ENCODE measurements at regions not wholly inside any gene's neighbourhood (a gene's known extent, or its start where the extent isn't known, plus 50 kb on each side); places are given as distances from the start of the nearest gene placed in this dataset.
A peak's percentile ranks its signal among the peaks of the same experiment; 100 is the strongest.

- H3K27ac ChIP-seq (replicated peaks; ENCODE audit: low read length) = no peak overlapping the region
- no peaks in the 10 kb centered on the region for H3K4me1 ChIP-seq (ENCODE audit: control insufficient read depth in 2 of 2, insufficient read depth in 1 of 2, low read depth in 1 of 2, low read length in 2 of 2)
Observed at GRCh38 chr1:186559601-186560116, 98.7 kb upstream of the PDC start.

DNA sequence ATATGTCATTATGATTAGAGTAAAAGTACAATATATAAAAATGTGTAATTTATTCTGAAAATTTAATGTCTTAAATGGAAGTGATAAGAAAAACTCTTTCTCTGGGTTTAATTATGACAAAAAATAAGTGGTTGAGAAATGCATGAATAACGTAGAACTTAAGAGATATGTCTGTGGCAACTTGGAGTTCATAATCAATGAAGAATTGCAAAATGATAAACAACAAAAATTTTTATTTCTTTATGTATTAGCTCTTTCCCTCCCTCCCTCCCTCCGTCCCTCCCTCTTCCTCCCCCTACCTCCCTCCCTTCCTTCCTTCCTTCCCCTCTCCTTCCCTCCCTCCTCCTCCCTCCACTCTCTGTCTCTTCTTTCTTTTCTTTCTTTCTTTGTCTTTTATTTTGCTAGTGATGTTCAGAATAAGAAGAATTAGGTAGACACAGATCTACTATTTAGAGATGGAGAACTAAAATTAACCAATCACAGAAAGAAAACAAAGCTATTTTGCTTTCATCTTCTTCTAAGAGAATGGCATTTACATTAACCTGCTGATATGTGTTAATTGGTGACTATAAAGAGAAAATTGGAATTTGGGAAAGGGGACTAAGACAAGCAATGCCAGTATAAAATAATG, 96.3 kb upstream of the PDC start:
- no peak overlapping the region for H3K4me3 ChIP-seq (ENCODE audit: low read length in 2 of 2)
- WGBS, 2 donors (ENCODE audit: extremely low coverage in 2 of 2, insufficient read length in 2 of 2, insufficient replicate concordance in 1 of 2) = no CpG with 5 or more reads among the region's 2 CpGs

More at GRCh38 chr1:186559601-186560116, 98.7 kb upstream of the PDC start:
- no peak overlapping the region for H3K4me2 ChIP-seq (ENCODE audit: insufficient read depth, low read length, poor library complexity, severe bottlenecking)
- H3K14ac ChIP-seq (ENCODE audit: low read length) = no peak overlapping the region
- H3K9me3 ChIP-seq (replicated peaks in 1 of 2; ENCODE audit: control insufficient read depth in 2 of 2, insufficient read depth in 1 of 2, low read depth in 1 of 2, low read length in 2 of 2) = no peaks in the 10 kb centered on the region
- H3K18ac ChIP-seq (ENCODE audit: low read length) = no peak overlapping the region
- no peak overlapping the region for H4K91ac ChIP-seq (ENCODE audit: low read depth, low read length, poor library complexity)
- no CpG with 5 or more reads among the region's 6 CpGs for WGBS, 2 donors (ENCODE audit: extremely low coverage in 2 of 2, insufficient read length in 2 of 2, insufficient replicate concordance in 1 of 2)
- H3K4ac ChIP-seq (ENCODE audit: low read length) = no peak overlapping the region
- DNase-seq (ENCODE audit: low spot score) = no peak
- no peak overlapping the region for H2AFZ ChIP-seq (ENCODE audit: low read length)
- H3K36me3 ChIP-seq (replicated peaks in 1 of 2; ENCODE audit: control insufficient read depth in 2 of 2, insufficient read depth in 2 of 2, low read length in 2 of 2) = no peaks in the 10 kb centered on the region
- H3K9ac ChIP-seq (ENCODE audit: low read depth, low read length, poor library complexity) = no peak overlapping the region
- no peaks in the 10 kb centered on the region for H3K79me1 ChIP-seq (ENCODE audit: low read depth, low read length)
- H3K23ac ChIP-seq (ENCODE audit: low read depth, low read length, poor library complexity) = no peak overlapping the region
- H2BK15ac ChIP-seq (ENCODE audit: low read length) = no peak overlapping the region
- no peak overlapping the region for H2BK120ac ChIP-seq (ENCODE audit: low read depth, low read length)
- no peak overlapping the region for H2BK12ac ChIP-seq (ENCODE audit: low read length)
- no peak overlapping the region for H4K8ac ChIP-seq (ENCODE audit: low read depth, low read length)
- no peaks in the 10 kb centered on the region for H3K27me3 ChIP-seq (ENCODE audit: control insufficient read depth in 3 of 3, insufficient read depth in 3 of 3, low read depth in 1 of 3, low read length in 3 of 3)
- no peak overlapping the region for H2BK5ac ChIP-seq (ENCODE audit: low read length)
- no peak overlapping the region for H3K4me3 ChIP-seq (ENCODE audit: low read length in 2 of 2)
- H2AK5ac ChIP-seq (ENCODE audit: low read depth, low read length) = no peak overlapping the region

DNA sequence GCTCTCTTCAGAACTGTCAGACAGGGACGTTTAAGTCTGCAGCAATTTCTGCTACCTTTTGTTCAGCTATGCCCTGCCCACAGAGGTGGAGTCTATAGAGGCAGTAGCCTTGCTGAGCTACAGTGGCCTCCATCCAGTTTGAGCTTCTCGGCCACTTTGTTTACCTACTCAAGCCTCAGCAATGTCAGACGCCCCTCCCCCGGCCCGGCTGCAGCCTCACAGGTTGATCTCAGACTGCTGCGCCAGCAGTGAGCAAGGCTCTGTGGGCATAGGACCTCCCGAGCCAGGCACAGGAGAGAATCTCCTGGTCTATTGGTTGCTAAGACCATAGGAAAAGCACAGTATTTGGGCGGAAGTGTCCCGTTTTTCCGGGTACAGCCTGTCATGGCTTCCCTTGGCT, 89.9 kb upstream of the PDC start:
- no peak for DNase-seq (ENCODE audit: low spot score)
- Histone ChIP-seq H4K8ac (ENCODE audit: low read depth, low read length) (no peak overlapping the region), H3K4ac (ENCODE audit: low read length) (no peak overlapping the region), H3K18ac (ENCODE audit: low read length) (no peak overlapping the region), H3K4me3 (ENCODE audit: low read length in 2 of 2) (no peak overlapping the region), H2BK5ac (ENCODE audit: low read length) (no peak overlapping the region), H3K9ac (ENCODE audit: low read depth, low read length, poor library complexity) (no peak overlapping the region), H3K4me2 (ENCODE audit: insufficient read depth, low read length, poor library complexity, severe bottlenecking) (no peak overlapping the region), H2BK12ac (ENCODE audit: low read length) (no peak overlapping the region), H2AK5ac (ENCODE audit: low read depth, low read length) (no peak overlapping the region), H3K23ac (ENCODE audit: low read depth, low read length, poor library complexity) (no peak overlapping the region), H2AFZ (ENCODE audit: low read length) (peak overlapping the region; percentile 40), H3K4me1 (ENCODE audit: control insufficient read depth in 2 of 2, insufficient read depth in 1 of 2, low read depth in 1 of 2, low read length in 2 of 2) (no peaks in the 10 kb centered on the region), H3K27me3 (ENCODE audit: control insufficient read depth in 3 of 3, insufficient read depth in 3 of 3, low read depth in 1 of 3, low read length in 3 of 3) (no peaks in the 10 kb centered on the region), H3K27ac (replicated peaks; ENCODE audit: low read length) (no peak overlapping the region), H2BK15ac (ENCODE audit: low read length) (no peak overlapping the region), H2BK120ac (ENCODE audit: low read depth, low read length) (no peak overlapping the region), H3K36me3 (replicated peaks in 1 of 2; ENCODE audit: control insufficient read depth in 2 of 2, insufficient read depth in 2 of 2, low read length in 2 of 2) (no peaks in the 10 kb centered on the region), H3K14ac (ENCODE audit: low read length) (no peak overlapping the region), H3K79me1 (ENCODE audit: low read depth, low read length) (no peaks in the 10 kb centered on the region), H3K9me3 (replicated peaks in 1 of 2; ENCODE audit: control insufficient read depth in 2 of 2, insufficient read depth in 1 of 2, low read depth in 1 of 2, low read length in 2 of 2) (no peaks in the 10 kb centered on the region), H4K91ac (ENCODE audit: low read depth, low read length, poor library complexity) (no peak overlapping the region)
- no CpG with 5 or more reads among the region's 10 CpGs for WGBS, 2 donors (ENCODE audit: extremely low coverage in 2 of 2, insufficient read length in 2 of 2, insufficient replicate concordance in 1 of 2)

More for the DNA sequence above, 96.3 kb upstream of the PDC start:
- no peak overlapping the region for H2BK120ac ChIP-seq (ENCODE audit: low read depth, low read length)
- no peak overlapping the region for H2AFZ ChIP-seq (ENCODE audit: low read length)
- H3K27ac ChIP-seq (replicated peaks; ENCODE audit: low read length) = no peak overlapping the region
- H4K8ac ChIP-seq (ENCODE audit: low read depth, low read length) = no peak overlapping the region
- H2BK15ac ChIP-seq (ENCODE audit: low read length) = no peak overlapping the region
- no peak overlapping the region for H4K91ac ChIP-seq (ENCODE audit: low read depth, low read length, poor library complexity)
- H3K4ac ChIP-seq (ENCODE audit: low read length) = no peak overlapping the region
- no peak overlapping the region for H2BK12ac ChIP-seq (ENCODE audit: low read length)
- H3K4me1 ChIP-seq (ENCODE audit: control insufficient read depth in 2 of 2, insufficient read depth in 1 of 2, low read depth in 1 of 2, low read length in 2 of 2) = no peaks in the 10 kb centered on the region
- no peaks in the 10 kb centered on the region for H3K27me3 ChIP-seq (ENCODE audit: control insufficient read depth in 3 of 3, insufficient read depth in 3 of 3, low read depth in 1 of 3, low read length in 3 of 3)
- no peaks in the 10 kb centered on the region for H3K9me3 ChIP-seq (replicated peaks in 1 of 2; ENCODE audit: control insufficient read depth in 2 of 2, insufficient read depth in 1 of 2, low read depth in 1 of 2, low read length in 2 of 2)
- H2AK5ac ChIP-seq (ENCODE audit: low read depth, low read length) = no peak overlapping the region
- H3K14ac ChIP-seq (ENCODE audit: low read length) = no peak overlapping the region
- H3K4me2 ChIP-seq (ENCODE audit: insufficient read depth, low read length, poor library complexity, severe bottlenecking) = no peak overlapping the region
- DNase-seq (ENCODE audit: low spot score) = no peak
- no peaks in the 10 kb centered on the region for H3K36me3 ChIP-seq (replicated peaks in 1 of 2; ENCODE audit: control insufficient read depth in 2 of 2, insufficient read depth in 2 of 2, low read length in 2 of 2)
- H3K23ac ChIP-seq (ENCODE audit: low read depth, low read length, poor library complexity) = no peak overlapping the region
- no peak overlapping the region for H2BK5ac ChIP-seq (ENCODE audit: low read length)
- no peak overlapping the region for H3K18ac ChIP-seq (ENCODE audit: low read length)
- H3K9ac ChIP-seq (ENCODE audit: low read depth, low read length, poor library complexity) = no peak overlapping the region
- no peaks in the 10 kb centered on the region for H3K79me1 ChIP-seq (ENCODE audit: low read depth, low read length)

DNA sequence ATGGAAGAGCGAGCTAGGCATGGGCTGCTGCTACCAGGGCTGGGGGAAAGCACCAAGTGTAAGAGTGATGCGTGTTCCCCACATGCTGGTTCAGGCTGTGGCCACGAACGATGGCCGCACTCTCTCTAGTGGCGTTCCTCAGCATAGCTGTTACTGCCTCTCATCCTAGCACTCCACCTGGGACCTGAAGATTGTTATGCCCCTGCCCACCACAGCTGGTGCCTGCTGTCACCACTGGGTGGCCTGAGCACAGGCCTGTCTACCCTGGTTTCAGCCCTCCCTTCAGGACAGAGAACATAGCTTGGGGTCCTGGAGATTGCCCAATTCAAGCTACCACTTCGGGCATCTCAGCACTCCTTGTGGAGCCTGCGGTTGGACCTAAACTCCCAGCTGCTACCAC, 80.1 kb upstream of the PDC start:
- no peak overlapping the region for H2BK15ac ChIP-seq (ENCODE audit: low read length)
- H4K91ac ChIP-seq (ENCODE audit: low read depth, low read length, poor library complexity) = no peak overlapping the region
- no peaks in the 10 kb centered on the region for H3K36me3 ChIP-seq (replicated peaks in 1 of 2; ENCODE audit: control insufficient read depth in 2 of 2, insufficient read depth in 2 of 2, low read length in 2 of 2)
- H3K27ac ChIP-seq (replicated peaks; ENCODE audit: low read length) = no peak overlapping the region
- no peak overlapping the region for H2BK120ac ChIP-seq (ENCODE audit: low read depth, low read length)
- H2AFZ ChIP-seq (ENCODE audit: low read length) = no peak overlapping the region
- no peak overlapping the region for H2BK12ac ChIP-seq (ENCODE audit: low read length)
- no peak overlapping the region for H3K4ac ChIP-seq (ENCODE audit: low read length)
- H3K9ac ChIP-seq (ENCODE audit: low read depth, low read length, poor library complexity) = no peak overlapping the region
- H3K9me3 ChIP-seq (replicated peaks in 1 of 2; ENCODE audit: control insufficient read depth in 2 of 2, insufficient read depth in 1 of 2, low read depth in 1 of 2, low read length in 2 of 2) = no peaks in the 10 kb centered on the region
- H3K18ac ChIP-seq (ENCODE audit: low read length) = no peak overlapping the region
- H3K79me1 ChIP-seq (ENCODE audit: low read depth, low read length) = no peaks in the 10 kb centered on the region
- no peaks in the 10 kb centered on the region for H3K27me3 ChIP-seq (ENCODE audit: control insufficient read depth in 3 of 3, insufficient read depth in 3 of 3, low read depth in 1 of 3, low read length in 3 of 3)
- H4K8ac ChIP-seq (ENCODE audit: low read depth, low read length) = no peak overlapping the region
- H3K14ac ChIP-seq (ENCODE audit: low read length) = no peak overlapping the region
- DNase-seq (ENCODE audit: low spot score) = no peak
- no peak overlapping the region for H2BK5ac ChIP-seq (ENCODE audit: low read length)
- WGBS, 2 donors (ENCODE audit: extremely low coverage in 2 of 2, insufficient read length in 2 of 2, insufficient replicate concordance in 1 of 2) = no CpG with 5 or more reads among the region's 8 CpGs
- no peak overlapping the region for H3K4me2 ChIP-seq (ENCODE audit: insufficient read depth, low read length, poor library complexity, severe bottlenecking)
- H2AK5ac ChIP-seq (ENCODE audit: low read depth, low read length) = no peak overlapping the region
- no peaks in the 10 kb centered on the region for H3K4me1 ChIP-seq (ENCODE audit: control insufficient read depth in 2 of 2, insufficient read depth in 1 of 2, low read depth in 1 of 2, low read length in 2 of 2)
- no peak overlapping the region for H3K4me3 ChIP-seq (ENCODE audit: low read length in 2 of 2)
- H3K23ac ChIP-seq (ENCODE audit: low read depth, low read length, poor library complexity) = no peak overlapping the region
